HG03342 (cell line): ENCODE measurements at regions not wholly inside any gene's neighbourhood (a gene's known extent, or its start where the extent isn't known, plus 50 kb on each side); places are given as distances from the start of the nearest gene placed in this dataset.
A peak's percentile ranks its signal among the peaks of the same experiment; 100 is the strongest.

Experiments
- ATAC-seq: cut with Tn5 transposase; IDR thresholded peaks from one replicate; pipeline ENCODE4 v1.9.1; 2021; ENCODE audit warnings: mild to moderate bottlenecking, moderate library complexity; ENCODE audit not compliant: unreplicated experiment

GRCh38 chr20:57902473-57902872 is 192.7 kb upstream of the PMEPA1 start:
- ATAC-seq = peak; percentile 72

- no peak for ATAC-seq
Observed at GRCh38 chr20:57901526-57901925, 191.7 kb upstream of the PMEPA1 start.

- ATAC-seq = no peak
Observed at GRCh38 chr20:57900226-57900905, 190.6 kb upstream of the PMEPA1 start.

GRCh38 chr20:57899554-57899953 is 189.7 kb upstream of the PMEPA1 start:
- ATAC-seq = no peak

GRCh38 chr20:57898332-57898731 is 188.5 kb upstream of the PMEPA1 start:
- ATAC-seq = no peak

- ATAC-seq = no peak
Observed at GRCh38 chr20:57897891-57898290, 188.1 kb upstream of the PMEPA1 start.

GRCh38 chr20:57897156-57897874 is 187.5 kb upstream of the PMEPA1 start:
- ATAC-seq = no peak

GRCh38 chr20:57896563-57896962 is 186.7 kb upstream of the PMEPA1 start:
- ATAC-seq = no peak

GRCh38 chr20:57896017-57896416 is 186.2 kb upstream of the PMEPA1 start:
- ATAC-seq = no peak

GRCh38 chr20:57895161-57895855 is 185.5 kb upstream of the PMEPA1 start:
- ATAC-seq = no peak

- no peak for ATAC-seq
Observed at GRCh38 chr20:57894522-57894921, 184.7 kb upstream of the PMEPA1 start.

GRCh38 chr20:57894096-57894495 is 184.3 kb upstream of the PMEPA1 start:
- ATAC-seq = no peak

- ATAC-seq = no peak
Observed at GRCh38 chr20:57893366-57893999, 183.7 kb upstream of the PMEPA1 start.

- ATAC-seq = no peak
Observed at GRCh38 chr20:57892471-57892870, 182.7 kb upstream of the PMEPA1 start.

GRCh38 chr20:57891014-57891413 is 181.2 kb upstream of the PMEPA1 start:
- ATAC-seq = no peak

GRCh38 chr20:57890202-57890800 is 180.5 kb upstream of the PMEPA1 start:
- no peak for ATAC-seq

GRCh38 chr20:57888591-57888990 is 178.8 kb upstream of the PMEPA1 start:
- ATAC-seq = no peak

GRCh38 chr20:57884956-57885355 is 175.1 kb upstream of the PMEPA1 start:
- ATAC-seq = no peak

GRCh38 chr20:57883761-57884160 is 173.9 kb upstream of the PMEPA1 start:
- no peak for ATAC-seq

GRCh38 chr20:57883224-57883623 is 173.4 kb upstream of the PMEPA1 start:
- ATAC-seq = no peak
